ENCODE measurements at regions not wholly inside any gene's neighbourhood (a gene's known extent, or its start where the extent isn't known, plus 50 kb on each side); places are given as distances from the start of the nearest gene placed in this dataset.

GRCh38 chr3:18057471-18058091, 315.1 kb upstream of the TBC1D5 start:
- no peak for TF ChIP-seq EP300 (IDR thresholded peaks at IDR 0.05)
- no peak for TF ChIP-seq CTCF (IDR thresholded peaks at IDR 0.05)

All from stomach (tissue), 4 donors.